Activated naive CD4-positive, alpha-beta T cell treated with anti-CD3 and anti-CD28 coated beads, Interleukin-2, amount 50 U/mL, for 24 hours (primary cell): ENCODE measurements at regions not wholly inside any gene's neighbourhood (a gene's known extent, or its start where the extent isn't known, plus 50 kb on each side); places are given as distances from the start of the nearest gene placed in this dataset.

Experiments used
- H3K27ac Mint-ChIP-seq: one replicate; pipeline ENCODE4 v1.8.0; 2021; ENCODE audit warnings: mild to moderate bottlenecking, mixed read lengths
- H3K27me3 Mint-ChIP-seq: one replicate; pipeline ENCODE4 v1.8.0; 2021; ENCODE audit warnings: mixed read lengths
- H3K36me3 Mint-ChIP-seq: one replicate; pipeline ENCODE4 v1.8.0; 2021; ENCODE audit warnings: mixed read lengths
- H3K4me1 Mint-ChIP-seq: one replicate; pipeline ENCODE4 v1.8.0; 2021; ENCODE audit warnings: mixed read lengths
- H3K4me3 Mint-ChIP-seq: one replicate; pipeline ENCODE4 v1.8.0; 2021; ENCODE audit warnings: mild to moderate bottlenecking, mixed read lengths
- H3K9me3 Mint-ChIP-seq: one replicate; pipeline ENCODE4 v1.8.0; 2021; ENCODE audit warnings: mixed read lengths

- H3K36me3 Mint-ChIP-seq, result no peaks in the 10 kb centered on the region
- H3K4me3 Mint-ChIP-seq, result no peak overlapping the region
- H3K9me3 Mint-ChIP-seq, result no peaks in the 10 kb centered on the region
- no peak overlapping the region for H3K27ac Mint-ChIP-seq
- peaks cover 3% of the 10 kb centered on the region for H3K27me3 Mint-ChIP-seq
- H3K4me1 Mint-ChIP-seq, result no peaks in the 10 kb centered on the region
Measured at GRCh38 chr18:22489704-22490103, 72.0 kb upstream of the CTAGE1 start.

GRCh38 chr18:22490429-22490846 is 72.7 kb upstream of the CTAGE1 start:
- Mint-ChIP-seq H3K9me3 (no peaks in the 10 kb centered on the region), H3K27ac (no peak overlapping the region), H3K4me3 (no peak overlapping the region), H3K36me3 (no peaks in the 10 kb centered on the region), H3K4me1 (no peaks in the 10 kb centered on the region), H3K27me3 (peaks cover 3% of the 10 kb centered on the region)

GRCh38 chr18:22493255-22493654 is 75.5 kb upstream of the CTAGE1 start:
- no peaks in the 10 kb centered on the region for H3K36me3 Mint-ChIP-seq
- no peak overlapping the region for H3K4me3 Mint-ChIP-seq
- peaks cover 3% of the 10 kb centered on the region for H3K27me3 Mint-ChIP-seq
- no peak overlapping the region for H3K27ac Mint-ChIP-seq
- H3K9me3 Mint-ChIP-seq, result peaks cover 15% of the 10 kb centered on the region
- H3K4me1 Mint-ChIP-seq, result no peaks in the 10 kb centered on the region

- H3K27ac Mint-ChIP-seq, result no peak overlapping the region
- peaks cover 3% of the 10 kb centered on the region for H3K27me3 Mint-ChIP-seq
- H3K4me3 Mint-ChIP-seq, result no peak overlapping the region
- no peaks in the 10 kb centered on the region for H3K36me3 Mint-ChIP-seq
- no peaks in the 10 kb centered on the region for H3K4me1 Mint-ChIP-seq
- peaks cover 15% of the 10 kb centered on the region for H3K9me3 Mint-ChIP-seq
Measured at GRCh38 chr18:22493940-22494339, 76.2 kb upstream of the CTAGE1 start.

GRCh38 chr18:22494771-22495170 is 77.1 kb upstream of the CTAGE1 start:
- Mint-ChIP-seq H3K4me3 (no peak overlapping the region), H3K36me3 (no peaks in the 10 kb centered on the region), H3K4me1 (no peaks in the 10 kb centered on the region), H3K27me3 (peaks cover 2% of the 10 kb centered on the region), H3K9me3 (peaks cover 15% of the 10 kb centered on the region), H3K27ac (no peak overlapping the region)

GRCh38 chr18:22499421-22499820 is 81.7 kb upstream of the CTAGE1 start:
- no peaks in the 10 kb centered on the region for H3K27me3 Mint-ChIP-seq
- peaks cover 23% of the 10 kb centered on the region for H3K9me3 Mint-ChIP-seq
- H3K4me3 Mint-ChIP-seq, result no peak overlapping the region
- H3K27ac Mint-ChIP-seq, result no peak overlapping the region
- no peaks in the 10 kb centered on the region for H3K4me1 Mint-ChIP-seq
- peaks cover 2% of the 10 kb centered on the region for H3K36me3 Mint-ChIP-seq

- peaks cover 2% of the 10 kb centered on the region for H3K36me3 Mint-ChIP-seq
- H3K9me3 Mint-ChIP-seq, result peaks cover 8% of the 10 kb centered on the region
- no peak overlapping the region for H3K4me3 Mint-ChIP-seq
- H3K27ac Mint-ChIP-seq, result no peak overlapping the region
- H3K4me1 Mint-ChIP-seq, result no peaks in the 10 kb centered on the region
- H3K27me3 Mint-ChIP-seq, result no peaks in the 10 kb centered on the region
Measured at GRCh38 chr18:22503803-22504202, 86.1 kb upstream of the CTAGE1 start.

GRCh38 chr18:22504251-22505030 is 86.7 kb upstream of the CTAGE1 start:
- no peak overlapping the region for H3K27ac Mint-ChIP-seq
- H3K4me3 Mint-ChIP-seq, result no peak overlapping the region
- H3K4me1 Mint-ChIP-seq, result no peaks in the 10 kb centered on the region
- H3K9me3 Mint-ChIP-seq, result peaks cover 8% of the 10 kb centered on the region
- H3K27me3 Mint-ChIP-seq, result no peaks in the 10 kb centered on the region
- peaks cover 2% of the 10 kb centered on the region for H3K36me3 Mint-ChIP-seq

- no peaks in the 10 kb centered on the region for H3K4me1 Mint-ChIP-seq
- no peaks in the 10 kb centered on the region for H3K27me3 Mint-ChIP-seq
- peaks cover 2% of the 10 kb centered on the region for H3K36me3 Mint-ChIP-seq
- H3K4me3 Mint-ChIP-seq, result no peak overlapping the region
- H3K27ac Mint-ChIP-seq, result no peak overlapping the region
- H3K9me3 Mint-ChIP-seq, result peaks cover 8% of the 10 kb centered on the region
Measured at GRCh38 chr18:22505141-22505591, 87.5 kb upstream of the CTAGE1 start.

GRCh38 chr18:22507055-22507454 is 89.3 kb upstream of the CTAGE1 start:
- no peak overlapping the region for H3K27ac Mint-ChIP-seq
- H3K27me3 Mint-ChIP-seq, result no peaks in the 10 kb centered on the region
- no peaks in the 10 kb centered on the region for H3K4me1 Mint-ChIP-seq
- peaks cover 1% of the 10 kb centered on the region for H3K9me3 Mint-ChIP-seq
- no peaks in the 10 kb centered on the region for H3K36me3 Mint-ChIP-seq
- no peak overlapping the region for H3K4me3 Mint-ChIP-seq

GRCh38 chr18:22509423-22509822 is 91.7 kb upstream of the CTAGE1 start:
- no peaks in the 10 kb centered on the region for H3K36me3 Mint-ChIP-seq
- H3K4me1 Mint-ChIP-seq, result no peaks in the 10 kb centered on the region
- no peak overlapping the region for H3K4me3 Mint-ChIP-seq
- H3K27ac Mint-ChIP-seq, result no peak overlapping the region
- H3K27me3 Mint-ChIP-seq, result no peaks in the 10 kb centered on the region
- no peaks in the 10 kb centered on the region for H3K9me3 Mint-ChIP-seq

- H3K27me3 Mint-ChIP-seq, result no peaks in the 10 kb centered on the region
- no peaks in the 10 kb centered on the region for H3K4me1 Mint-ChIP-seq
- no peaks in the 10 kb centered on the region for H3K9me3 Mint-ChIP-seq
- H3K36me3 Mint-ChIP-seq, result no peaks in the 10 kb centered on the region
- no peak overlapping the region for H3K27ac Mint-ChIP-seq
- H3K4me3 Mint-ChIP-seq, result no peak overlapping the region
Measured at GRCh38 chr18:22510697-22511096, 93.0 kb upstream of the CTAGE1 start.

GRCh38 chr18:22513721-22514481 is 96.2 kb upstream of the CTAGE1 start:
- H3K27ac Mint-ChIP-seq, result no peak overlapping the region
- no peaks in the 10 kb centered on the region for H3K4me1 Mint-ChIP-seq
- H3K4me3 Mint-ChIP-seq, result no peak overlapping the region
- no peaks in the 10 kb centered on the region for H3K27me3 Mint-ChIP-seq
- H3K9me3 Mint-ChIP-seq, result no peaks in the 10 kb centered on the region
- H3K36me3 Mint-ChIP-seq, result no peaks in the 10 kb centered on the region

- Mint-ChIP-seq H3K27me3 (no peaks in the 10 kb centered on the region), H3K4me1 (no peaks in the 10 kb centered on the region), H3K9me3 (no peaks in the 10 kb centered on the region), H3K4me3 (no peak overlapping the region), H3K27ac (no peak overlapping the region), H3K36me3 (no peaks in the 10 kb centered on the region)
Measured at GRCh38 chr18:22514655-22515054, 96.9 kb upstream of the CTAGE1 start.

- no peaks in the 10 kb centered on the region for H3K36me3 Mint-ChIP-seq
- H3K4me1 Mint-ChIP-seq, result no peaks in the 10 kb centered on the region
- H3K27me3 Mint-ChIP-seq, result no peaks in the 10 kb centered on the region
- H3K27ac Mint-ChIP-seq, result no peak overlapping the region
- no peak overlapping the region for H3K4me3 Mint-ChIP-seq
- no peaks in the 10 kb centered on the region for H3K9me3 Mint-ChIP-seq
Measured at GRCh38 chr18:22515250-22515649, 97.5 kb upstream of the CTAGE1 start.

- Mint-ChIP-seq H3K27me3 (no peaks in the 10 kb centered on the region), H3K9me3 (no peaks in the 10 kb centered on the region), H3K27ac (no peak overlapping the region), H3K4me1 (no peaks in the 10 kb centered on the region), H3K4me3 (no peak overlapping the region), H3K36me3 (no peaks in the 10 kb centered on the region)
Measured at GRCh38 chr18:22517356-22517755, 99.6 kb upstream of the CTAGE1 start.
